ENCODE measurements at regions not wholly inside any gene's neighbourhood (a gene's known extent, or its start where the extent isn't known, plus 50 kb on each side); places are given as distances from the start of the nearest gene placed in this dataset.
"Not testable (repeated sequence)": the region's sequence is repeated elsewhere in the genome, so short reads cannot be mapped to it uniquely, and the experiment has no call there.

DNA sequence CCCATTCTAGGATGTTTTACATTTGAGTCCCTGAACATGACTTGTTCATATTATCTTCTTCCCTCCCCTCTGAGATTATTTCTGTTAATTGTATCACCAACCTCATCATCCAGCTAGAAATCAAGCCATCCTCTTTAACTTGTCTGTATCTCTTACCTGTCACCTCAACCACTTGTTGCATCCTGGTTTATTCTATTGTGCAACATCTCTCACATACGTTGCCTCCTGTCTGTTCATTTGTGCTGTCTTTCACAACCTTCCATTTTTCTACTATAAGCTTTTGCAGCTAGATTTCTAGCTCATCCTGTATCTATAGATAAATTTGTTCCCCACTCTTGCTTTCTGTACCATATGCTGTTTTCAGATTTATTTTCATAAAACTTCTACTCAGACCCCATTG is 183.7 kb downstream of the MCHR2 start:
- no peaks in the 10 kb centered on the region for H3K36me3 ChIP-seq (ENCODE audit: control insufficient read depth, insufficient read depth, low read length)
- H3K9ac ChIP-seq (ENCODE audit: low read depth, low read length) = no peak overlapping the region
- H3K27me3 ChIP-seq (ENCODE audit: control insufficient read depth, insufficient read depth, low read length) = peaks cover 9% of the 10 kb centered on the region
- H3K9me3 ChIP-seq (ENCODE audit: control insufficient read depth, insufficient read depth, low read length) = no peaks in the 10 kb centered on the region
- H3K4me1 ChIP-seq (ENCODE audit: control insufficient read depth, insufficient read depth, low read length) = peaks cover 11% of the 10 kb centered on the region
- no peak overlapping the region for H3K4me3 ChIP-seq (ENCODE audit: low read depth, low read length)

DNA sequence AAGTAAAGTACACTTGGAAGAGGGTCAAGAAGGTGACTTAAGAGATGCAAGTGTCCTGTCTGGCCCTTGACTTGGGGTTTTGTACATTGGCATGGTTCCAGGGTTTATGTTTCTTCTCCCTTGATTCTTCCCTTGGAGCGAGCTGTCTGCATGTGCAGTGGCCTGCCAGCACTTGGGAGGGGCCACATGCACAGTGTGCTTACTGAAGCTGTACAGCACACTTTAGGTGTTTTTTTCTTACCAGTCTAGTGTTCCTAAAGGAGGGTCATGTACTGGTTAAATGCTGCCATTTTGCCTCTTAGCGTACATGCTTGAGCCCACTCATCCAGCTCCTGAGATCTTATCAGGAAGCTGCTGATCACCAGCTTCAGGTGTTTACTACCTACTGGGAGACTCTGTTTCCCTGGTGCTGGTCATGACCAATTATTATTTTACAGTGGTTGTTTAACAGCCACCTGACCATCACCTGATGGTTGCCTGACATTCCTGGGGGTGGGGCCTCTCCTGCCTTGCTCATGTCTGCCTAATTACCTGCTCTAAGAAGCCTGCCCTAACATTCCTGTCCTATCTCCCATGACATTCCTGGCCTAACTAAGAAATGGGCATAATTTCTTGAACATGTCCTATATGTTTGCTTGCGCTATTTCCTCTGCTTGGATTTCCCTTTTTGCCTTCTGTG is 182.9 kb downstream of the MCHR2 start:
- no peaks in the 10 kb centered on the region for H3K36me3 ChIP-seq (ENCODE audit: control insufficient read depth, insufficient read depth, low read length)
- H3K9ac ChIP-seq (ENCODE audit: low read depth, low read length) = no peak overlapping the region
- peaks cover 11% of the 10 kb centered on the region for H3K4me1 ChIP-seq (ENCODE audit: control insufficient read depth, insufficient read depth, low read length)
- no peaks in the 10 kb centered on the region for H3K9me3 ChIP-seq (ENCODE audit: control insufficient read depth, insufficient read depth, low read length)
- H3K27me3 ChIP-seq (ENCODE audit: control insufficient read depth, insufficient read depth, low read length) = peaks cover 9% of the 10 kb centered on the region
- H3K4me3 ChIP-seq (ENCODE audit: low read depth, low read length) = no peak overlapping the region

DNA sequence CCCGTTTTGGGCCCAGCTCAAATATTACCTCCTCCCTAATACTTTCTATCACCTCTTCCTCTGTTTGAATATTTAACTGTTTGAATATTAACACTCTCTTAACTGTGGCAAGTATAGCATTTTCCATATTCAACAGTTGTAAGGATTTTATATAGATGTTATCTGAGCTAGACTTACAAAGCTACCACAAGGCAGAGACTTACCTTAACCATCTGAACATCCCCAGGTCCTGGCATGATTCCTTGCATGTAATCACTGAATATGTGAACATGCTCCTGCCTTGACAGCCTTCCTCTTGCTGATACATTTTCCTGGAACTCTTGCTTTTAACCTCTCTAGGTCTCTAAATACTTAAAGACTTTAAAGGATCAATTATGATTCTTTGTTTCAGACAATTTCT is 182.4 kb downstream of the MCHR2 start:
- Histone ChIP-seq H3K4me1 (ENCODE audit: control insufficient read depth, insufficient read depth, low read length) (peaks cover 11% of the 10 kb centered on the region), H3K27me3 (ENCODE audit: control insufficient read depth, insufficient read depth, low read length) (peaks cover 9% of the 10 kb centered on the region), H3K9ac (ENCODE audit: low read depth, low read length) (no peak overlapping the region), H3K36me3 (ENCODE audit: control insufficient read depth, insufficient read depth, low read length) (no peaks in the 10 kb centered on the region), H3K4me3 (ENCODE audit: low read depth, low read length) (no peak overlapping the region), H3K9me3 (ENCODE audit: control insufficient read depth, insufficient read depth, low read length) (no peaks in the 10 kb centered on the region)

DNA sequence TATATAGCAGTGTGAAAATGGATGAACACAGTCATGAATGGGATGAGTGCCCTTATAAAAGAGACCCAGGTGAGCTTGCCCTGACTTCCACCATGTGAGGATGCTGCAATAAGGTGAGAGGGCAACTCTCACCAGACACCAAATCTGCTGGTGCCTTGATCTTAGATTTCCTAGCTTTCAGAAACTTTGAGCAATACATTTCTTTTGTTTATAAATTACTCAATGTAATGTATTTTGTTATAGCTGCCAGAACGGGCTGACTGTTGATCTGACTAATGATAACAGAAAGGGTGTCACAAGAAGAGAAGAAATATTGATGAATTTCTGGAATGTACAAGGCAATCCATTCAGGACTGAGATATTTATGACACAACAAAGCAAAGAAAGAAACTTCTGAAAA is 180.5 kb downstream of the MCHR2 start:
- Histone ChIP-seq H3K27me3 (ENCODE audit: control insufficient read depth, insufficient read depth, low read length) (peaks cover 9% of the 10 kb centered on the region), H3K4me3 (ENCODE audit: low read depth, low read length) (no peak overlapping the region), H3K36me3 (ENCODE audit: control insufficient read depth, insufficient read depth, low read length) (no peaks in the 10 kb centered on the region), H3K4me1 (ENCODE audit: control insufficient read depth, insufficient read depth, low read length) (peaks cover 11% of the 10 kb centered on the region), H3K9ac (ENCODE audit: low read depth, low read length) (no peak overlapping the region), H3K9me3 (ENCODE audit: control insufficient read depth, insufficient read depth, low read length) (no peaks in the 10 kb centered on the region)

DNA sequence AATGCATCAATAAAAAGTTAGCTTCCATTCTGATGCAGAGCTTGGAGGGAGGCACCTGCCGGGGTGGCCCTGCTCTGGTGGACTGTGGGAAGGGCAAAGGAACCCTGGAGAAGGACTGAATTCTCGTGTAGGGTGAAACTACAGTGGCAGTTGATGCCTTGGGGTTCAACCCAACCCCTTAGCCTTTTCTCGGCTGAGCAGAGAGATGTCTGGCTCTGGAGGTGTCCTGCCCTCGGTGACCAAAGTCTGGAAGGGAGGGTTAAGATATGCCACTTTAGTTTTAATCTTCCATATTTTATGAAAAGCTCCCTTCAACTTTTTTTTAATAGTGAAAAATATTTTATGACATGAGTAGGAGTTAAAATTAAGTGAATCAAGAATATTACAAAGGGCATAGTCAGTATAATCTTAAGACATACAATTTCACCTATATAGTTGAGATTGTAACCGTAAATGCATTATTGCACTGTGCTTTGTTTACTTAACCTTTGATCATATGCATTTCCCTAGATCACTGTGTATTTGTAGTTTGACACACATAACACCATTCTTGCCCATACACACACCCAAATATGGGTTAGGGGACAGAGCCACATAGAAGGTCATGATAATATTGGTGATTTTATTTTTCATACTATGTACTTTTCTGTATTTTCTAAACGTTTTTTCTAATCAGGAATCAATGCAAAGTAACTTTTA is 179.6 kb downstream of the MCHR2 start:
- Histone ChIP-seq H3K27me3 (ENCODE audit: control insufficient read depth, insufficient read depth, low read length) (peaks cover 3% of the 10 kb centered on the region), H3K9me3 (ENCODE audit: control insufficient read depth, insufficient read depth, low read length) (no peaks in the 10 kb centered on the region), H3K9ac (ENCODE audit: low read depth, low read length) (no peak overlapping the region), H3K4me1 (ENCODE audit: control insufficient read depth, insufficient read depth, low read length) (peaks cover 11% of the 10 kb centered on the region), H3K36me3 (ENCODE audit: control insufficient read depth, insufficient read depth, low read length) (no peaks in the 10 kb centered on the region), H3K4me3 (ENCODE audit: low read depth, low read length) (no peak overlapping the region)

DNA sequence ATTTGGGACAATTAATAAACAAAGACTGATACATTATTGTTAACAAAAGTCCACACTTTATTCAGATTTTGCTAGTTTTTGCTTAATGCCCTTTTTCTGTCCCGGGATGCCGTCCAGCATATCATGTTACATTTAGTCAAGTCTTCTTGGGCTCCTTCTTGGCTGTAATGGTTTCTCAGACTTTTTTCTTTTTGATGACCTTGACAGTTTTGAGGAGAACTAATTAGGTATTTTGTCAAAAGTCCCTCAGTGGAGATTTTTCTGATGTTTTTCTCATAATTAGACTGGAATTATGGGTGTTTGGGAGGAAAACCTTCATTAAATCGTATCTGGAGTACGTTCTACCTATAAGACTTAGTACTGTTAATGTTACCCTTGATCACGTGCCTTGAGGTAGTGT is 177.2 kb downstream of the MCHR2 start:
- Histone ChIP-seq H3K9me3 (ENCODE audit: control insufficient read depth, insufficient read depth, low read length) (no peaks in the 10 kb centered on the region), H3K27me3 (ENCODE audit: control insufficient read depth, insufficient read depth, low read length) (peaks cover 2% of the 10 kb centered on the region), H3K4me1 (ENCODE audit: control insufficient read depth, insufficient read depth, low read length) (peaks cover 8% of the 10 kb centered on the region), H3K36me3 (ENCODE audit: control insufficient read depth, insufficient read depth, low read length) (no peaks in the 10 kb centered on the region), H3K4me3 (ENCODE audit: low read depth, low read length) (no peak overlapping the region), H3K9ac (ENCODE audit: low read depth, low read length) (no peak overlapping the region)

DNA sequence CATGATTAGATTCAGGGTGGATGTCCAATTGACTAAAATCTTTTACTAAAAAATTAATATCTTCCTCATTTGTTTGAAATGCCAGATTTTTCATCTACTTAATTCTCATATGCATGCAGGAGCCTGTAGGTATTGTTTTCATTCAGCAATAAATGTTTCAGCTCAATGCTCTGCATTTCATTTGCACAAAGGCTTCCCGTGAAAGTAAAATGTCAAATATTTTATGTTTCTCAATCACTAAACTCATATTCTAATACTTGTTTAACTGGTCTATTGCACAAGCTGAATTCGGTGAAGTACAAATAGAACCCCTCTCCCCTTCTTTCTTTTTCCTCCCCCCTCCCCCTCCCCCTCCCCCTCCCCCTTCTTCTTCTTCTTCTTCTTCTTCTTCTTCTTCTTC is 175.9 kb downstream of the MCHR2 start:
- H3K9ac ChIP-seq (ENCODE audit: low read depth, low read length) = no peak overlapping the region
- no peaks in the 10 kb centered on the region for H3K9me3 ChIP-seq (ENCODE audit: control insufficient read depth, insufficient read depth, low read length)
- H3K4me1 ChIP-seq (ENCODE audit: control insufficient read depth, insufficient read depth, low read length) = no peaks in the 10 kb centered on the region
- H3K36me3 ChIP-seq (ENCODE audit: control insufficient read depth, insufficient read depth, low read length) = no peaks in the 10 kb centered on the region
- peaks cover 2% of the 10 kb centered on the region for H3K27me3 ChIP-seq (ENCODE audit: control insufficient read depth, insufficient read depth, low read length)
- no peak overlapping the region for H3K4me3 ChIP-seq (ENCODE audit: low read depth, low read length)

DNA sequence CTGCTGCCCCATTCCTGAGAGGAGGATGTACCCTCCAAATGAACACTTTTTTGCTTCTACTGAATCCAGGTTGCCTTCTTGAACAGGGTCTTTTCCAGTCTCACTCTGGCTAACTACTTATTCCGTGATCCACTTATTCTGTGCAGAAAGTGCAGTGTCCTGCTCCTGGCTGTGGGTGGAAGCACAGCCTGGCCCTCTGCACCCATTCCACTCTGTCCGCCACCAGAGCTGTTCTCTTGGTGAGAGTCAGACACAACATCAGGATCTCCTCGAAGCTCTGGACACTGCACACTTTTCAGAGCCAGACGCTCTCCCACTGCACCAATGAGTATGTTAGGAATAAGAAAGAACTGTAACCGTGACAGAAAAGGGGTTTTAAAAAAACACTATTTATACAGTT is 174.2 kb downstream of the MCHR2 start:
- Histone ChIP-seq H3K4me3 (ENCODE audit: low read depth, low read length) (no peak overlapping the region), H3K4me1 (ENCODE audit: control insufficient read depth, insufficient read depth, low read length) (no peaks in the 10 kb centered on the region), H3K9ac (ENCODE audit: low read depth, low read length) (no peak overlapping the region), H3K9me3 (ENCODE audit: control insufficient read depth, insufficient read depth, low read length) (no peaks in the 10 kb centered on the region), H3K27me3 (ENCODE audit: control insufficient read depth, insufficient read depth, low read length) (peaks cover 2% of the 10 kb centered on the region), H3K36me3 (ENCODE audit: control insufficient read depth, insufficient read depth, low read length) (no peaks in the 10 kb centered on the region)

DNA sequence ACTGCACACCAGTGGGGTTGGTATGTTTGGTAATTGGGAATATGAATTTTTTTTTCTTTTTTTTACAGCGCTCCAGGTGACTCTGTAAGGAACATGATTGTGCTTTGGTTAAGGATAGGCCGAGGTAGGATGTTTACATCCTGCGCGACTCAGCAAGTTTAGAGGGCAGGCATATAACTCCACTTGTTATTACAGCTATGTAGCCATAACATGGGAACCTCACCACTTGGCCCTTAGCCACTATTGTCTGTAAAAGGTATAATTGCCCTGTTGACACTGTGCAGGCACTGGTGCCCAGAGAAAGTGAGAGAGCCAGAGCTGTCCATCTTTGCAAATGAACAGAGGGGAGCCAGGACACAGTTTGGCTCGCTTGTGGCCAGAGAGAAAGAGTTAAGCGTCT is 172.9 kb downstream of the MCHR2 start:
- H3K9me3 ChIP-seq (ENCODE audit: control insufficient read depth, insufficient read depth, low read length) = no peaks in the 10 kb centered on the region
- no peaks in the 10 kb centered on the region for H3K36me3 ChIP-seq (ENCODE audit: control insufficient read depth, insufficient read depth, low read length)
- no peaks in the 10 kb centered on the region for H3K4me1 ChIP-seq (ENCODE audit: control insufficient read depth, insufficient read depth, low read length)
- no peak overlapping the region for H3K9ac ChIP-seq (ENCODE audit: low read depth, low read length)
- no peak overlapping the region for H3K4me3 ChIP-seq (ENCODE audit: low read depth, low read length)
- H3K27me3 ChIP-seq (ENCODE audit: control insufficient read depth, insufficient read depth, low read length) = peaks cover 2% of the 10 kb centered on the region

DNA sequence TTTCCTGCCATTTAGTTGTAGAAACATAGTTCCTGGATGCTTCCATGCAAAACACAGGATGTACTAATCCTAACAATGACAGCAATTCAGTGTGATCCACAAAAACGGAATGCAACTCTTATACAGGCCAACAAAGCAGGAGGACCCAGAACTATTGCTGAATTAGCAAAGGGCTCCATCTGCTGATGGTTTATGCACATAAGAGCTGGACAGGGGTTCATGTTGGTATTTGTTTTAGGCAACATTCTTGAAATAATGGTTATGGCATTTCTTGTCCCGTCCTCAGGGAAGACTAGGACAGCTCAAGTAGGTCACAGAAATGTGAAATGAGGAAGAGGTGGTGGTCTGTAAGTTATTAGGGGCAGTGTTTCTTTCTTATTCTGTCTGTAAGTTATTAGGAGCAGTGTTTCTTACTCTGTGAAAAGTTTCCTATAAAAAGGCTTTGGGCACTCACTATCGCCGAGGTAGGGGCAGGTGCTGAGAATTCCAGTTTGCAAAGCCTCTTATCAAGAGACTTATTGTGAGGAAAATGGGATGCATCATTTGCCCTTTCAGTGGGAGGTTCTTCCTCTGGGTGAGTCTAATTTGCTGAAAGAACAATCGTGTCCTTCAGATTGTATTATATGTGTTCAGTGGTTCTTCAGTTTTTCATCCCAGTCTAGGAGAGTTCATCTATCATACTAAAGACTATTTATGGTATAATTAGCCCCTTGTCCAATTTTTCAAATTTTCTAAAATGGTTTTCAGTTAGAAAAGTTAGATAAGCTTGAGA is 171.1 kb downstream of the MCHR2 start:
- peaks cover 2% of the 10 kb centered on the region for H3K27me3 ChIP-seq (ENCODE audit: control insufficient read depth, insufficient read depth, low read length)
- no peaks in the 10 kb centered on the region for H3K9me3 ChIP-seq (ENCODE audit: control insufficient read depth, insufficient read depth, low read length)
- no peak overlapping the region for H3K9ac ChIP-seq (ENCODE audit: low read depth, low read length)
- peak overlapping the region; percentile 32 for H3K4me3 ChIP-seq (ENCODE audit: low read depth, low read length)
- H3K36me3 ChIP-seq (ENCODE audit: control insufficient read depth, insufficient read depth, low read length) = no peaks in the 10 kb centered on the region
- no peaks in the 10 kb centered on the region for H3K4me1 ChIP-seq (ENCODE audit: control insufficient read depth, insufficient read depth, low read length)

DNA sequence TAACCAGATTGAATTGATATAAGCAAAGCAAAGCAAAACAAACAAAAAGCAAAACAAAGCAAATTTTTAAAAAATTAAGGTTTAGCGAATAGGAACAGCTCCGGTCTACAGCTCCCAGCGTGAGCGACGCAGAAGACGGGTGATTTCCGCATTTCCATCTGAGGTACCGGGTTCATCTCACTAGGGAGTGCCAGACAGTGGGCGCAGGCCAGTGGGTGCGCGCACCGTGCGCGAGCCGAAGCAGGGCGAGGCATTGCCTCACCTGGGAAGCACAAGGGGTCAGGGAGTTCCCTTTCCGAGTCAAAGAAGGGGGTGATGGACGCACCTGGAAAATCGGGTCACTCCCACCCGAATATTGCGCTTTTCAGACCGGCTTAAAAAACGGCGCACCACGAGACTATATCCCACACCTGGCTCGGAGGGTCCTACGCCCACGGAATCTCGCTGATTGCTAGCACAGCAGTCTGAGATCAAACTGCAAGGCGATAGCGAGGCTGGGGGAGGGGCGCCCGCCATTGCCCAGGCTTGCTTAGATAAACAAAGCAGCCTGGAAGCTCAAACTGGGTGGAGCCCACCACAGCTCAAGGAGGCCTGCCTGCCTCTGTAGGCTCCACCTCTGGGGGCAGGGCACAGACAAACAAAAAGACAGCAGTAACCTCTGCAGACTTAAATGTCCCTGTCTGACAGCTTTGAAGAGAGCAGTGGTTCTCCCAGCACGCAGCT is 170.3 kb downstream of the MCHR2 start:
- not testable (repeated sequence) for H3K4me1 ChIP-seq (ENCODE audit: control insufficient read depth, insufficient read depth, low read length); H3K27me3 ChIP-seq (ENCODE audit: control insufficient read depth, insufficient read depth, low read length); H3K36me3 ChIP-seq (ENCODE audit: control insufficient read depth, insufficient read depth, low read length); H3K9ac ChIP-seq (ENCODE audit: low read depth, low read length); H3K9me3 ChIP-seq (ENCODE audit: control insufficient read depth, insufficient read depth, low read length)
- peak overlapping the region; percentile 32 for H3K4me3 ChIP-seq (ENCODE audit: low read depth, low read length)
